ENCODE measurements at regions not wholly inside any gene's neighbourhood (a gene's known extent, or its start where the extent isn't known, plus 50 kb on each side); places are given as distances from the start of the nearest gene placed in this dataset.

DNA sequence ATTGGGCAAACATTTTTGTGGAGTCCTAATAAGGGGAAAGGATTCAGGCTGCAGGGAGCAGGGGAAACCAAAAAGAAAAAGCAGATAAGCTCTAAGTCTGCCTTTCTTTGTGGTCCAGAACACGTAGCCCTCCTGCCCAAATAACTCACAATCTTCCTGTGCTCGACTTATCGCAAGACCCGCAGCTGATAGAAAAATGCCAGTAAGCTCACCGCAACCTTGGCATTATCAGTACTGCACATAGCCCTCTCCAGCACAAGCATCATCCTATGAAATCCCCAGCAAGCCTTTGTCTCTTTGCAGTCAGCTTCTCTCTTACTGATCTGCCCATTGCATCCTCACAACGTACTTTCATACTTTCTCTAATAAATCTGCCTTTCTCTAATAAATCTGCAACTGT is 202.4 kb upstream of the HNRNPA3 start:
- DNase-seq (ENCODE audit: low spot score) = no peak
- no peak overlapping the region for H3K4me3 ChIP-seq (ENCODE audit: low read depth, low read length, poor library complexity, severe bottlenecking)
- no TSS peak for BruUV-seq (replicated peaks)
- ChIA-PET CTCF (no interaction called here), POLR2A (ENCODE audit: low non-redundant PET) (no interaction called here)
- H3K27me3 ChIP-seq (replicated peaks; ENCODE audit: insufficient read depth, low read depth, low read length, poor library complexity) = no peaks in the 10 kb centered on the region
- H3K36me3 ChIP-seq (ENCODE audit: insufficient read depth, low read length, poor library complexity, severe bottlenecking) = no peaks in the 10 kb centered on the region
- H3K4me1 ChIP-seq (ENCODE audit: insufficient read depth, low read length, poor library complexity, severe bottlenecking) = peaks cover 6% of the 10 kb centered on the region
- no peaks in the 10 kb centered on the region for H3K9me3 ChIP-seq (ENCODE audit: low read depth, low read length, poor library complexity, severe bottlenecking)
- no peak overlapping the region for H3K27ac ChIP-seq (ENCODE audit: low read depth, low read length, poor library complexity, severe bottlenecking)
- intact Hi-C loops (cut with micrococcal nuclease; ENCODE audit: unreplicated experiment) = no loop called here
- TF ChIP-seq, protein P1, sequence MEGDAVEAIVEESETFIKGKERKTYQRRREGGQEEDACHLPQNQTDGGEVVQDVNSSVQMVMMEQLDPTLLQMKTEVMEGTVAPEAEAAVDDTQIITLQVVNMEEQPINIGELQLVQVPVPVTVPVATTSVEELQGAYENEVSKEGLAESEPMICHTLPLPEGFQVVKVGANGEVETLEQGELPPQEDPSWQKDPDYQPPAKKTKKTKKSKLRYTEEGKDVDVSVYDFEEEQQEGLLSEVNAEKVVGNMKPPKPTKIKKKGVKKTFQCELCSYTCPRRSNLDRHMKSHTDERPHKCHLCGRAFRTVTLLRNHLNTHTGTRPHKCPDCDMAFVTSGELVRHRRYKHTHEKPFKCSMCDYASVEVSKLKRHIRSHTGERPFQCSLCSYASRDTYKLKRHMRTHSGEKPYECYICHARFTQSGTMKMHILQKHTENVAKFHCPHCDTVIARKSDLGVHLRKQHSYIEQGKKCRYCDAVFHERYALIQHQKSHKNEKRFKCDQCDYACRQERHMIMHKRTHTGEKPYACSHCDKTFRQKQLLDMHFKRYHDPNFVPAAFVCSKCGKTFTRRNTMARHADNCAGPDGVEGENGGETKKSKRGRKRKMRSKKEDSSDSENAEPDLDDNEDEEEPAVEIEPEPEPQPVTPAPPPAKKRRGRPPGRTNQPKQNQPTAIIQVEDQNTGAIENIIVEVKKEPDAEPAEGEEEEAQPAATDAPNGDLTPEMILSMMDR (conservative IDR thresholded peaks at IDR 0.05; ENCODE audit: low read depth, low read length) = no peak
- TF ChIP-seq EZH2 (IDR thresholded peaks at IDR 0.05; ENCODE audit: borderline replicate concordance, low read depth, low read length, poor library complexity, severe bottlenecking) = no peak

DNA sequence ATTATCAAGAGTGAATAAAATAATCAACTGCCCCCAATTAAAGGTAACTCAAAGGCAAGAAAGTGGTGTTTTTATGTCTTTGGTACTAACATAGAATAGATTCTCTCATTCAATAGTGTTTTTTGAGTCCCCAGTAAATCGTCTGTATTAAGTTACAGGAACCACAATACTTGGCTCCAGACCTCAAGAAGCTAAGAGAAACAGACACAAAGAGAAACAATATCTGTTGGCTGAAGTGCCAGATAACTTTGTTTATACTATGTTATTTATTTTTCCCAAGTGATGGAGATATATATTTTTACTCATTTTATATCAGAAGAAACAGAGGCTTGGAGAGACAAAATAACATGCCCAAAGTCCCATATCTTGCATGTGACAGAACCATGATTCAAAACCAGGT is 201.7 kb upstream of the HNRNPA3 start:
- no peaks in the 10 kb centered on the region for H3K27me3 ChIP-seq (replicated peaks; ENCODE audit: insufficient read depth, low read depth, low read length, poor library complexity)
- no peaks in the 10 kb centered on the region for H3K9me3 ChIP-seq (ENCODE audit: low read depth, low read length, poor library complexity, severe bottlenecking)
- H3K36me3 ChIP-seq (ENCODE audit: insufficient read depth, low read length, poor library complexity, severe bottlenecking) = no peaks in the 10 kb centered on the region
- DNase-seq (ENCODE audit: low spot score) = no peak
- H3K27ac ChIP-seq (ENCODE audit: low read depth, low read length, poor library complexity, severe bottlenecking) = no peak overlapping the region
- H3K4me3 ChIP-seq (ENCODE audit: low read depth, low read length, poor library complexity, severe bottlenecking) = no peak overlapping the region
- ChIA-PET CTCF (no interaction called here), POLR2A (ENCODE audit: low non-redundant PET) (no interaction called here)
- BruUV-seq (replicated peaks) = no TSS peak
- TF ChIP-seq, protein P1 (conservative IDR thresholded peaks at IDR 0.05; ENCODE audit: low read depth, low read length) = no peak
- H3K4me1 ChIP-seq (ENCODE audit: insufficient read depth, low read length, poor library complexity, severe bottlenecking) = peaks cover 6% of the 10 kb centered on the region
- intact Hi-C loops (cut with micrococcal nuclease; ENCODE audit: unreplicated experiment) = no loop called here

DNA sequence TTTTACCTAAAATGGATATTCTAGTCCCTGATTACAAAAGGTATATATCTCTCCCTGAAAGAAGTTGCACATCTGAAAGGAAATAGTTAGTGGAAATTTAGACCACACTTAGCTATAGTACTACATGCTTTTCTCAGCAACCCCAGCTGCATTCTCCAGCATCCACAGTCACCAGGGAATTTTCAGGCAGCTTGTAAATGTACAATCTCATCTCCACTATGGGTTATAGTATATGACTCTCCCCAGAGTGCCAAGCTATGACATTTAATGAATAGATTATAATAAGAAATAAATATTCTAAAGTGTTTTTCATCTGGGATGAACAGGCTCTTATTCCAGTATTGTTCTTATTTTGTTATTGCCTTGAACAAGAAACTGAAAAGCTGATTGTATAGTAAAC is 197.6 kb upstream of the HNRNPA3 start:
- Histone ChIP-seq H3K4me1 (ENCODE audit: insufficient read depth, low read length, poor library complexity, severe bottlenecking) (peaks cover 6% of the 10 kb centered on the region), H3K4me3 (ENCODE audit: low read depth, low read length, poor library complexity, severe bottlenecking) (no peak overlapping the region), H3K36me3 (ENCODE audit: insufficient read depth, low read length, poor library complexity, severe bottlenecking) (no peaks in the 10 kb centered on the region), H3K27ac (ENCODE audit: low read depth, low read length, poor library complexity, severe bottlenecking) (no peak overlapping the region), H3K9me3 (ENCODE audit: low read depth, low read length, poor library complexity, severe bottlenecking) (no peaks in the 10 kb centered on the region), H3K27me3 (replicated peaks; ENCODE audit: insufficient read depth, low read depth, low read length, poor library complexity) (no peaks in the 10 kb centered on the region)
- no TSS peak for BruUV-seq (replicated peaks)
- intact Hi-C loops (cut with micrococcal nuclease; ENCODE audit: unreplicated experiment) = no loop called here
- no peak for TF ChIP-seq EZH2 (IDR thresholded peaks at IDR 0.05; ENCODE audit: borderline replicate concordance, low read depth, low read length, poor library complexity, severe bottlenecking)
- TF ChIP-seq, protein P1 (conservative IDR thresholded peaks at IDR 0.05; ENCODE audit: low read depth, low read length) = no peak
- POLR2A ChIA-PET (ENCODE audit: low non-redundant PET) = no interaction called here
- DNase-seq (ENCODE audit: low spot score) = no peak
- CTCF ChIA-PET = interaction anchor here (0.6 kb wide), 1 partner anchor 183 kb away, joined by 3 read pairs; no protein-coding TSS in a partner anchor
